ENCODE measurements at regions not wholly inside any gene's neighbourhood (a gene's known extent, or its start where the extent isn't known, plus 50 kb on each side); places are given as distances from the start of the nearest gene placed in this dataset.
A peak's percentile ranks its signal among the peaks of the same experiment; 100 is the strongest.
"Not testable (repeated sequence)": the region's sequence is repeated elsewhere in the genome, so short reads cannot be mapped to it uniquely, and the experiment has no call there.

DNA sequence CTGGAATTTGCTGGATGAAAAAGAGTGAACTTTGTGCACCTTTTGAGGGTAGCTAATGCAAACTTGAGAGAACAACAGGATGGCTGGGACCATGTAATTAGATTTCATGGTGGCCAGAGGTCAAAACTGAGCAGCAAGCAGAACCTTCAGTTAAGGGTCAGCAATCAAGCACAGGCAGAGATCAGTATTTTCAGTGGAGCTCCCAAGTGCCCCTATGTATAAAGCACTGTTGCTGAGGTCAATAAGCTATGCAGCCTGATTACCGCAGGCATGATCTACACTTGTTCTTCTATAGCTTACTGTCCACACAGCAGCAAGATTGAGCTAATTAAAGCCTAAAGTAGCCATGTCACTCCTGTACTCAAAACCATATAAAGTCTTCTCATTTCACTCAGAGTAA lies 62.1 kb upstream of the TMC1 start:
- TF ChIP-seq ZFX (IDR thresholded peaks at IDR 0.05; ENCODE audit: borderline replicate concordance) = no peak
- TF ChIP-seq, protein P1, sequence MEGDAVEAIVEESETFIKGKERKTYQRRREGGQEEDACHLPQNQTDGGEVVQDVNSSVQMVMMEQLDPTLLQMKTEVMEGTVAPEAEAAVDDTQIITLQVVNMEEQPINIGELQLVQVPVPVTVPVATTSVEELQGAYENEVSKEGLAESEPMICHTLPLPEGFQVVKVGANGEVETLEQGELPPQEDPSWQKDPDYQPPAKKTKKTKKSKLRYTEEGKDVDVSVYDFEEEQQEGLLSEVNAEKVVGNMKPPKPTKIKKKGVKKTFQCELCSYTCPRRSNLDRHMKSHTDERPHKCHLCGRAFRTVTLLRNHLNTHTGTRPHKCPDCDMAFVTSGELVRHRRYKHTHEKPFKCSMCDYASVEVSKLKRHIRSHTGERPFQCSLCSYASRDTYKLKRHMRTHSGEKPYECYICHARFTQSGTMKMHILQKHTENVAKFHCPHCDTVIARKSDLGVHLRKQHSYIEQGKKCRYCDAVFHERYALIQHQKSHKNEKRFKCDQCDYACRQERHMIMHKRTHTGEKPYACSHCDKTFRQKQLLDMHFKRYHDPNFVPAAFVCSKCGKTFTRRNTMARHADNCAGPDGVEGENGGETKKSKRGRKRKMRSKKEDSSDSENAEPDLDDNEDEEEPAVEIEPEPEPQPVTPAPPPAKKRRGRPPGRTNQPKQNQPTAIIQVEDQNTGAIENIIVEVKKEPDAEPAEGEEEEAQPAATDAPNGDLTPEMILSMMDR (IDR thresholded peaks at IDR 0.05) = no peak
- peak overlapping the region; percentile 84 for H3K27ac ChIP-seq

DNA sequence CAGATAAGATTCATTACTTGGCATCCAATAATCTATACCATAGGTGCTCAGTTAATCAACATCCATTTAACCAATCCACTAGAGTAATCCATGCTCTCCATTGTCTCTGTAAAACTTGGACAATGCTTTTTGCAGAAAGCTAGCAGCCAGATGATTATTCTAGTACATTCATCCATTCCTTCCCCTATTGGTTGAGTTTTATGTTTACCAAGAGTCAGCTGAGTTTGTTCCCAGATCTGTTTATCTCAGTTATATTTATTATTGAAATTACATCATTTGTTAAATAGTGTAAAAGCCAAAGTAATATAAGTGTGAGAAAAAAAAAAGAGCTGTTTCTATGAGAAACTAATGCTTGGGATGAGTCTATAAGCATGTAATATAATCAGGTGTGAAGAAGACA lies 63.3 kb upstream of the TMC1 start:
- no peak for TF ChIP-seq ZFX (IDR thresholded peaks at IDR 0.05; ENCODE audit: borderline replicate concordance)
- TF ChIP-seq, protein P1 (IDR thresholded peaks at IDR 0.05) = 0 out of 2 replicates have a peak, but pooled peaks have one; percentile 0
- H3K27ac ChIP-seq = peak overlapping the region; percentile 84; the same call in 1 of the 2 replicates

GRCh38 chr9:72457366-72457765 lies 64.0 kb upstream of the TMC1 start:
- TF ChIP-seq, protein P1 (IDR thresholded peaks at IDR 0.05) = no peak
- no peak for TF ChIP-seq ZFX (IDR thresholded peaks at IDR 0.05; ENCODE audit: borderline replicate concordance)

DNA sequence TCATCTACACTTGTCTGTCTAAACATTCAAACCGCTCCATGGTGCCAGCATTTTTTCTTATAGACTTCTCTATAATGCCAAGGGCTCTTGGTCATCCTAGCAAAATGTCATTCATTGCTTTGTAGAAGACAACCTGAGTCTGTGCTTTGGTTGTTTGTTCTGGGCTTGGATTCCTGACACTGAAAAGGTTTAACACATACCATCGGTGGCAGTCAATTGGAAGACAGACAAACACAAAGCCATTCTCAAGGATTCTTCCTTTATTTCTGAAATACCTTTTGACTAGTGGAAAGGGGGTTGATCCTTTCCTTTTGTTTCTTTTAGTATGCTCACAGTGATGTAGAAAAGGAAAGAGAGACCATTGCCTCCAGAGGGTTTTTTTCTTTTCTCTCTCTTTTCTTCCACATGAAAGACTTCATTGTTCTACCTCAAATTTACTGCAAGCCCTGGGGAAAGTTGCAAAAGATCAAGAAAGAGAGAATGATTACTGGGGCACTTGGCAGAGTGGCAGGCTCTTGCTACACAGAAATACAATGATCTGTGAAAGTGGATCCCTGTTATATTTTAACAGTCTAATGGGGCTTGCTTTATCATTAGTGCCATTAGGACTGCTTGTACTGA lies 66.4 kb upstream of the TMC1 start:
- H3K27ac ChIP-seq = peak overlapping the region; percentile 88
- no peak for TF ChIP-seq ZFX (IDR thresholded peaks at IDR 0.05; ENCODE audit: borderline replicate concordance)
- TF ChIP-seq, protein P1 (IDR thresholded peaks at IDR 0.05) = no peak

More at GRCh38 chr9:72457366-72457765, 64.0 kb upstream of the TMC1 start:
- peak overlapping the region; percentile 84; the same call in 1 of the 2 replicates for H3K27ac ChIP-seq

DNA sequence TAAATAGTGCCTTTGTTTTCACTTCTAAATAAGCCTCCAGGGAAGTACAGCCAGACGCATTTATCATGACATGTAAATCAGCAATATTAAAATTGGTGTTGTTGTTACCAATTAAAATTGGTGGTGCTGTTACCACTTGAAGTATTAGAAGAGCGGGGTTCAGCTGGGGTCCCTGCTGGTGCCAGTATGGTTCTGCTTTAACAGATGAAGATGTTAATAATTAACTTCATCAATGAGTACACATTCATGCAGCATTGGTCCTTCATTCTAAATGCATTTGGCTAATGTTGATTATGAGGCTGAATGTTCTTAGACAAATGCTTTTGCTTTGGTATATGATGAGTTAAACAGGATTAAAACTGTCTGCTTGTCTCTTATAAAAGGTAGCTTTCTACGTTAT lies 67.6 kb upstream of the TMC1 start:
- peak overlapping the region; percentile 88 for H3K27ac ChIP-seq
- TF ChIP-seq, protein P1 (IDR thresholded peaks at IDR 0.05) = no peak
- TF ChIP-seq ZFX (IDR thresholded peaks at IDR 0.05; ENCODE audit: borderline replicate concordance) = no peak

- H3K27ac ChIP-seq = not testable (repeated sequence)
Measured at GRCh38 chr9:72446241-72446640, 75.2 kb upstream of the TMC1 start.

GRCh38 chr9:72445306-72445995 lies 76.0 kb upstream of the TMC1 start:
- no peak for TF ChIP-seq ZFX (IDR thresholded peaks at IDR 0.05; ENCODE audit: borderline replicate concordance)
- TF ChIP-seq, protein P1 (IDR thresholded peaks at IDR 0.05) = no peak
- H3K27ac ChIP-seq = no peak overlapping the region

All from 22Rv1 (cell line).